PC-3 (cell line): ENCODE measurements at regions not wholly inside any gene's neighbourhood (a gene's known extent, or its start where the extent isn't known, plus 50 kb on each side); places are given as distances from the start of the nearest gene placed in this dataset.

Experiments
- ATAC-seq: fragments of 200-7000 bp; cut with Tn5 transposase; 2 replicates; pipeline ENCODE4 v1.9.1; 2020; ENCODE audit warnings: mild to moderate bottlenecking, moderate library complexity
- BruUV-seq: library from RNA; stranded (reverse); fragments of 400-500 nt; replicated peaks from 2 replicates; lab custom pipeline; 2021; lab: Mats Ljungman, UMichigan
- CTCF ChIA-PET: fragments of 300-600 bp; sonication (Branson Sonifier 250); formaldehyde crosslinking; loops from one replicate; lab custom pipeline; 2022; ENCODE audit warnings: antibody characterized with exemption; lab: Charles Lee
- POLR2A ChIA-PET: fragments of 300-600 bp; sonication (Branson Sonifier 250); formaldehyde crosslinking; loops from one replicate; lab custom pipeline; 2022; ENCODE audit warnings: antibody characterized with exemption; ENCODE audit not compliant: unreplicated experiment; lab: Charles Lee
- DNase-seq: peaks from one replicate; pipeline ENCODE4 v3.0.0-alpha.2; 2015
- H2AFZ ChIP-seq: fragments of 300-600 bp; sonication (generic); 2 replicates; pipeline ENCODE4 v1.6.0; 2016; ENCODE audit warnings: antibody characterized with exemption, low read length
- H3F3A ChIP-seq: fragments of 300-600 bp; sonication (generic); one replicate; pipeline ENCODE4 v1.6.0; 2017; ENCODE audit warnings: antibody characterized with exemption, low read length, control low read depth, mild to moderate bottlenecking; ENCODE audit not compliant: unreplicated experiment
- H3K27ac ChIP-seq: fragments of 300-600 bp; sonication (generic); 2 replicates; pipeline ENCODE4 v1.5.1; 2016; ENCODE audit warnings: mild to moderate bottlenecking, low read length
- H3K27me3 ChIP-seq: fragments of 300-600 bp; sonication (generic); 2 replicates; pipeline ENCODE4 v1.6.1; 2016; ENCODE audit warnings: low read length, mixed read lengths
- H3K36me3 ChIP-seq: fragments of 300-600 bp; sonication (generic); 2 replicates; pipeline ENCODE4 v1.6.1; 2016; ENCODE audit warnings: low read depth, mixed run types, low read length, mixed read lengths
- H3K4me1 ChIP-seq: fragments of 300-600 bp; sonication (generic); 2 replicates; pipeline ENCODE4 v1.5.1; 2016; ENCODE audit warnings: low read length; ENCODE audit not compliant: insufficient read depth
- H3K4me2 ChIP-seq: fragments of 300-600 bp; sonication (generic); 2 replicates; pipeline ENCODE4 v1.6.0; 2016; ENCODE audit warnings: low read length
- H3K4me3 ChIP-seq: fragments of 300-600 bp; sonication (generic); 2 replicates; pipeline ENCODE4 v1.5.1; 2016; ENCODE audit warnings: mild to moderate bottlenecking, low read length, mixed read lengths
- H3K79me2 ChIP-seq: fragments of 300-600 bp; sonication (generic); 2 replicates; pipeline ENCODE4 v1.6.1; 2017; ENCODE audit warnings: low read length, mixed read lengths
- H3K9ac ChIP-seq: fragments of 300-600 bp; sonication (generic); 2 replicates; pipeline ENCODE4 v1.6.0; 2016; ENCODE audit warnings: mild to moderate bottlenecking, low read length
- H3K9me2 ChIP-seq: fragments of 300-600 bp; sonication (generic); replicated peaks from 2 replicates; pipeline ENCODE4 v1.6.1; 2016; ENCODE audit warnings: mixed run types, low read length, mixed read lengths
- H3K9me3 ChIP-seq: fragments of 300-600 bp; sonication (generic); 2 replicates; pipeline ENCODE4 v1.6.1; 2016; ENCODE audit warnings: low read length, mixed read lengths
- H4K20me1 ChIP-seq: fragments of 300-600 bp; sonication (generic); 2 replicates; pipeline ENCODE4 v1.6.1; 2016; ENCODE audit warnings: low read length, mixed read lengths
- CTCF ChIP-seq: fragments of 300-600 bp; sonication (generic); conservative IDR thresholded peaks from 2 replicates; pipeline ENCODE4 v1.5.1; 2017; ENCODE audit warnings: antibody characterized with exemption, low read depth, mild to moderate bottlenecking, low read length
- EZH2 ChIP-seq: fragments of 300-600 bp; sonication (generic); IDR thresholded peaks from one replicate; pipeline ENCODE4 v1.6.1; 2017; ENCODE audit warnings: antibody characterized with exemption, mild to moderate bottlenecking, low read length; ENCODE audit not compliant: unreplicated experiment
- EZH2phosphoT487 ChIP-seq: fragments of 300-600 bp; sonication (generic); IDR thresholded peaks from 2 replicates; pipeline ENCODE4 v1.6.1; 2018; ENCODE audit warnings: mild to moderate bottlenecking, antibody characterized with exemption, low read length, borderline replicate concordance
- intact Hi-C: fragments of 100-400 bp; cut with micrococcal nuclease; formaldehyde crosslinking; loops from 2 replicates; pipeline ENCODE4 v1.9.0; 2023

DNA sequence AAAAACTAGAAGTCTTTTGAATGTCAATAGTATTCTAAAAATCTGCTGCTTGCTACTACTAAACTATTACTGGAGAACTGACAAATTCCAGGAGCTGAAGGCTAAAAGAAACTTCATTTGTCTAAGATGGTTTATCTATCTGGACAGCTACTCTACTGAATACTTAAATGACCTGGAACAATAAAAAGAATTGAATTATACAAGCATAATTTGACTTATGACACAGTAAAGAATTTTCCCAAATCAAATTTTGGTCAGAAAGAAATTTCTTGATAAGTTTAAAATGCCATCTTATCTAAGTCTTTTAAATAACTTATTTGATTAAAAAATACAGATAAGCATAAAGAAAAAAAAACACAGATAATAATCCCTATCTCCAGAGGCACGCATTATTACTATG, 80.2 kb upstream of the ITGA4 start:
- Histone ChIP-seq H3K4me1 (no peaks in the 10 kb centered on the region), H3K36me3 (no peaks in the 10 kb centered on the region), H3K4me3 (no peak overlapping the region), H3K27ac (no peak overlapping the region), H3F3A (no peaks in the 10 kb centered on the region), H3K4me2 (no peak overlapping the region), H3K9me2 (no peaks in the 10 kb centered on the region), H4K20me1 (no peaks in the 10 kb centered on the region), H3K79me2 (no peaks in the 10 kb centered on the region), H2AFZ (no peak overlapping the region), H3K9me3 (no peaks in the 10 kb centered on the region), H3K9ac (no peak overlapping the region), H3K27me3 (no peaks in the 10 kb centered on the region)
- no TSS peak for BruUV-seq
- TF ChIP-seq EZH2 = no peak
- no peak for TF ChIP-seq CTCF
- TF ChIP-seq EZH2phosphoT487 = no peak
- ChIA-PET POLR2A (no interaction called here), CTCF (no interaction called here)
- DNase-seq (no peak), ATAC-seq (no peak)
- intact Hi-C loops = no loop called here

DNA sequence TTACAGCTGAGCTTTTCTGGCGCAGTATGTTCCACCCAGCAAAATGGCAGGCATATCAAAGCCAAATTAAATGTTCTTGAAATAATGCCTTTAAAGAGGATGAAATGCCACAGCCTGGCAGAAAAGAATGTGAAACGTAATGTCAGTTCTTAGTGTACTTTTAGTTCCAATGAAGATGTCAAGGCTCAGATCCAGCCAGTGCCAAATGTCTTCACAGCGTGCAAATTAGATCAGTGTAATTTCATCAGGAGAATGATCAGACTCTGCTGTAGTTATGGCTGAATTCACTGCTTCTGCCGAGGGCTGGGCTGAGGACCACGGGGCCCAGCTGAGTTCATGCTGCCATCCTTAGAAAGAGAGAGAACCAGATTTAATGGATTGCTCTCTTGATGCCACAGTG, 78.7 kb upstream of the ITGA4 start:
- TF ChIP-seq CTCF (no peak), EZH2phosphoT487 (no peak), EZH2 (no peak)
- H3K27me3 ChIP-seq = no peaks in the 10 kb centered on the region
- no peaks in the 10 kb centered on the region for H3K9me3 ChIP-seq
- H3K4me3 ChIP-seq = no peak overlapping the region
- BruUV-seq = no TSS peak
- ChIA-PET POLR2A (no interaction called here), CTCF (no interaction called here)
- H3K4me2 ChIP-seq = no peak overlapping the region
- H3K9ac ChIP-seq = no peak overlapping the region
- H2AFZ ChIP-seq = no peak overlapping the region
- H3F3A ChIP-seq = no peaks in the 10 kb centered on the region
- no peak overlapping the region for H3K27ac ChIP-seq
- H3K4me1 ChIP-seq = no peaks in the 10 kb centered on the region
- no peaks in the 10 kb centered on the region for H3K36me3 ChIP-seq
- no peaks in the 10 kb centered on the region for H3K79me2 ChIP-seq
- intact Hi-C loops = no loop called here
- ATAC-seq (no peak), DNase-seq (no peak)
- H3K9me2 ChIP-seq = no peaks in the 10 kb centered on the region
- no peaks in the 10 kb centered on the region for H4K20me1 ChIP-seq

- no peak for ATAC-seq
- BruUV-seq = no TSS peak
- H3K79me2 ChIP-seq = no peaks in the 10 kb centered on the region
These were observed 76.6 kb upstream of the ITGA4 start for GRCh38 chr2:181380581-181380980.

More at GRCh38 chr2:181380581-181380980, 76.6 kb upstream of the ITGA4 start:
- H3K27me3 ChIP-seq = no peaks in the 10 kb centered on the region
- no peak overlapping the region for H3K4me3 ChIP-seq
- ChIA-PET CTCF (no interaction called here), POLR2A (no interaction called here)
- H3F3A ChIP-seq = no peaks in the 10 kb centered on the region
- H2AFZ ChIP-seq = no peak overlapping the region
- no peaks in the 10 kb centered on the region for H3K9me2 ChIP-seq
- intact Hi-C loops = no loop called here
- no peaks in the 10 kb centered on the region for H3K9me3 ChIP-seq
- no peak overlapping the region for H3K9ac ChIP-seq
- DNase-seq = no peak
- no peak overlapping the region for H3K27ac ChIP-seq
- TF ChIP-seq EZH2 = no peak
- TF ChIP-seq CTCF = no peak
- no peak for TF ChIP-seq EZH2phosphoT487
- H3K36me3 ChIP-seq = no peaks in the 10 kb centered on the region
- H3K4me1 ChIP-seq = no peaks in the 10 kb centered on the region
- no peaks in the 10 kb centered on the region for H4K20me1 ChIP-seq
- no peak overlapping the region for H3K4me2 ChIP-seq
